Skin of body (tissue), 1 donor: ENCODE measurements at regions not wholly inside any gene's neighbourhood (a gene's known extent, or its start where the extent isn't known, plus 50 kb on each side); places are given as distances from the start of the nearest gene placed in this dataset.
"Not testable (repeated sequence)": the region's sequence is repeated elsewhere in the genome, so short reads cannot be mapped to it uniquely, and the experiment has no call there.

Experiments
- DNase-seq: peaks from one replicate; lab custom pipeline; 2025; lab: John Stamatoyannopoulos, UW

GRCh38 chr2:66109419-66109818, 325.5 kb upstream of the MEIS1 start:
- DNase-seq, result no peak

- peak; percentile 74 for DNase-seq
These were observed 329.7 kb upstream of the MEIS1 start for GRCh38 chr2:66105066-66105753.

GRCh38 chr2:66103581-66103980, 331.3 kb upstream of the MEIS1 start:
- DNase-seq, result no peak

GRCh38 chr2:66101206-66101605, 333.7 kb upstream of the MEIS1 start:
- no peak for DNase-seq

GRCh38 chr2:66095820-66096345, 339.0 kb upstream of the MEIS1 start:
- DNase-seq, result no peak

- not testable (repeated sequence) for DNase-seq
These were observed 340.2 kb upstream of the MEIS1 start for GRCh38 chr2:66094689-66095088.

- DNase-seq, result no peak
These were observed 341.6 kb upstream of the MEIS1 start for GRCh38 chr2:66093371-66093770.

- DNase-seq, result no peak
These were observed 349.9 kb upstream of the MEIS1 start for GRCh38 chr2:66084948-66085590.

GRCh38 chr2:66082581-66082980, 352.3 kb upstream of the MEIS1 start:
- no peak for DNase-seq

GRCh38 chr2:66080127-66080526, 354.8 kb upstream of the MEIS1 start:
- no peak for DNase-seq

- no peak for DNase-seq
These were observed 361.8 kb upstream of the MEIS1 start for GRCh38 chr2:66073172-66073571.

- no peak for DNase-seq
These were observed 364.0 kb upstream of the MEIS1 start for GRCh38 chr2:66070721-66071602.

GRCh38 chr2:66069937-66070720, 364.8 kb upstream of the MEIS1 start:
- no peak for DNase-seq

- no peak for DNase-seq
These were observed 368.9 kb upstream of the MEIS1 start for GRCh38 chr2:66066032-66066431.

- DNase-seq, result no peak
These were observed 375.6 kb upstream of the MEIS1 start for GRCh38 chr2:66059332-66059731.

- DNase-seq, result no peak
These were observed 376.2 kb upstream of the MEIS1 start for GRCh38 chr2:66058675-66059074.

- no peak for DNase-seq
These were observed 377.1 kb upstream of the MEIS1 start for GRCh38 chr2:66057844-66058243.

- DNase-seq, result no peak
These were observed 384.5 kb upstream of the MEIS1 start for GRCh38 chr2:66050392-66050791.

- DNase-seq, result no peak
These were observed 386.3 kb upstream of the MEIS1 start for GRCh38 chr2:66048667-66049066.

GRCh38 chr2:66041902-66042657, 392.8 kb upstream of the MEIS1 start:
- DNase-seq, result no peak

GRCh38 chr2:66036948-66037347, 398.0 kb upstream of the MEIS1 start:
- DNase-seq, result no peak
